Activated CD8-positive, alpha-beta T cell treated with anti-CD3 and anti-CD28 coated beads for 36 hours (primary cell): ENCODE measurements at regions not wholly inside any gene's neighbourhood (a gene's known extent, or its start where the extent isn't known, plus 50 kb on each side); places are given as distances from the start of the nearest gene placed in this dataset.

Experiments
- ATAC-seq: fragments of 200-7000 bp; cut with Tn5 transposase; one replicate; pipeline ENCODE4 v1.10.0; 2021; ENCODE audit warnings: mild to moderate bottlenecking, moderate library complexity
- CTCF ChIA-PET: fragments of 350-600 bp; sonication (Branson Sonifier 250); formaldehyde crosslinking; loops from one replicate; lab custom pipeline; 2021; ENCODE audit warnings: antibody characterized with exemption; lab: Charles Lee
- POLR2A ChIA-PET: fragments of 350-600 bp; sonication (Branson Sonifier 250); formaldehyde crosslinking; loops from one replicate; lab custom pipeline; 2021; ENCODE audit warnings: antibody characterized with exemption; lab: Charles Lee
- DNase-seq: peaks from one replicate; pipeline ENCODE4 v3.0.0-alpha.2; 2020
- H3K27ac Mint-ChIP-seq: one replicate; pipeline ENCODE4 v1.8.0; 2021; ENCODE audit warnings: mild to moderate bottlenecking, mixed read lengths
- H3K27me3 Mint-ChIP-seq: one replicate; pipeline ENCODE4 v1.8.0; 2021; ENCODE audit warnings: mixed read lengths
- H3K36me3 Mint-ChIP-seq: one replicate; pipeline ENCODE4 v1.8.0; 2021; ENCODE audit warnings: low read depth, mixed read lengths
- H3K4me1 Mint-ChIP-seq: one replicate; pipeline ENCODE4 v1.8.0; 2021; ENCODE audit warnings: low read depth, mixed read lengths
- H3K4me3 Mint-ChIP-seq: one replicate; pipeline ENCODE4 v1.8.0; 2021; ENCODE audit warnings: mild to moderate bottlenecking, moderate library complexity, mixed read lengths
- H3K9me3 Mint-ChIP-seq: one replicate; pipeline ENCODE4 v1.8.0; 2021; ENCODE audit warnings: mixed read lengths
- CTCF ChIP-seq: fragments of 200-600 bp; IDR thresholded peaks from one replicate; pipeline ENCODE4 v1.8.0; 2022; ENCODE audit warnings: antibody characterized with exemption, mild to moderate bottlenecking
- intact Hi-C: fragments of 100-400 bp; cut with micrococcal nuclease; formaldehyde crosslinking; loops from one replicate; pipeline ENCODE4 v1.10.0; 2022

GRCh38 chr6:170190046-170190445 lies 100.8 kb downstream of the DLL1 start:
- TF ChIP-seq CTCF, result no peak
- POLR2A ChIA-PET, result no interaction called here
- CTCF ChIA-PET, result no interaction called here
- H3K27me3 Mint-ChIP-seq, result peaks cover 2% of the 10 kb centered on the region
- ATAC-seq (no peak), DNase-seq (no peak)
- intact Hi-C loops, result no loop called here
- peaks cover 5% of the 10 kb centered on the region for H3K36me3 Mint-ChIP-seq
- no peak overlapping the region for H3K4me3 Mint-ChIP-seq
- H3K9me3 Mint-ChIP-seq, result peaks cover 12% of the 10 kb centered on the region
- H3K27ac Mint-ChIP-seq, result no peak overlapping the region
- H3K4me1 Mint-ChIP-seq, result no peaks in the 10 kb centered on the region

- intact Hi-C loops, result no loop called here
- Mint-ChIP-seq H3K27me3 (peaks cover 2% of the 10 kb centered on the region), H3K9me3 (peaks cover 7% of the 10 kb centered on the region), H3K36me3 (peaks cover under 1% of the 10 kb centered on the region), H3K27ac (no peak overlapping the region), H3K4me1 (no peaks in the 10 kb centered on the region), H3K4me3 (no peak overlapping the region)
- ATAC-seq, result no peak
- ChIA-PET CTCF (no interaction called here), POLR2A (no interaction called here)
- DNase-seq, result no peak
- TF ChIP-seq CTCF, result no peak
These were observed 101.6 kb downstream of the DLL1 start for GRCh38 chr6:170189236-170189635.

GRCh38 chr6:170188571-170189001 lies 102.3 kb downstream of the DLL1 start:
- no peak for DNase-seq

GRCh38 chr6:170187669-170188566 lies 103.0 kb downstream of the DLL1 start:
- TF ChIP-seq CTCF, result no peak
- ATAC-seq, result no peak
- CTCF ChIA-PET, result no interaction called here
- Mint-ChIP-seq H3K27me3 (peaks cover 2% of the 10 kb centered on the region), H3K4me3 (no peak overlapping the region), H3K36me3 (no peaks in the 10 kb centered on the region), H3K27ac (no peak overlapping the region), H3K4me1 (no peaks in the 10 kb centered on the region), H3K9me3 (peaks cover 4% of the 10 kb centered on the region)
- POLR2A ChIA-PET, result no interaction called here
- intact Hi-C loops, result no loop called here
- no peak for DNase-seq

More at GRCh38 chr6:170188571-170189001, 102.3 kb downstream of the DLL1 start:
- TF ChIP-seq CTCF, result no peak
- peaks cover 2% of the 10 kb centered on the region for H3K27me3 Mint-ChIP-seq
- H3K4me1 Mint-ChIP-seq, result no peaks in the 10 kb centered on the region
- CTCF ChIA-PET, result no interaction called here
- POLR2A ChIA-PET, result no interaction called here
- no peaks in the 10 kb centered on the region for H3K36me3 Mint-ChIP-seq
- ATAC-seq, result no peak
- no peak overlapping the region for H3K4me3 Mint-ChIP-seq
- H3K27ac Mint-ChIP-seq, result no peak overlapping the region
- intact Hi-C loops, result no loop called here
- peaks cover 1% of the 10 kb centered on the region for H3K9me3 Mint-ChIP-seq

- Mint-ChIP-seq H3K36me3 (no peaks in the 10 kb centered on the region), H3K4me3 (no peak overlapping the region), H3K27ac (no peak overlapping the region), H3K9me3 (peaks cover 4% of the 10 kb centered on the region), H3K4me1 (no peaks in the 10 kb centered on the region), H3K27me3 (peaks cover 2% of the 10 kb centered on the region)
- intact Hi-C loops, result no loop called here
- ChIA-PET CTCF (no interaction called here), POLR2A (no interaction called here)
- ATAC-seq (no peak), DNase-seq (no peak)
- TF ChIP-seq CTCF, result no peak
These were observed 103.8 kb downstream of the DLL1 start for GRCh38 chr6:170186941-170187668.
